A549 (cell line): ENCODE measurements at regions not wholly inside any gene's neighbourhood (a gene's known extent, or its start where the extent isn't known, plus 50 kb on each side); places are given as distances from the start of the nearest gene placed in this dataset.
"Not testable (repeated sequence)": the region's sequence is repeated elsewhere in the genome, so short reads cannot be mapped to it uniquely, and the experiment has no call there.

Experiments
- CHD4 ChIP-seq: fragments of 200-600 bp; sonication (generic); IDR thresholded peaks from 2 replicates; pipeline ENCODE4 v1.6.1; 2016; ENCODE audit warnings: antibody characterized with exemption, mild to moderate bottlenecking, borderline replicate concordance
- JUN ChIP-seq, 2 experiments: fragments of >200 bp; sonication (Bioruptor Twin); formaldehyde crosslinking; IDR thresholded peaks; 2 replicates in 1 of 2; 3 replicates in 1 of 2; pipeline ENCODE4 v1.6.1; 2016 to 2017
- NR3C1 ChIP-seq: fragments of >200 bp; sonication (Bioruptor Twin); formaldehyde crosslinking; IDR thresholded peaks from 3 replicates; pipeline ENCODE4 v1.6.1; 2017
- POLR2A ChIP-seq: IDR thresholded peaks from 2 replicates; pipeline ENCODE4 v1.6.1; 2012; ENCODE audit warnings: mild to moderate bottlenecking, low read length
- RNF2 ChIP-seq: fragments of 200-600 bp; sonication (generic); IDR thresholded peaks from 2 replicates; pipeline ENCODE4 v1.6.1; 2016; ENCODE audit warnings: low read depth, mild to moderate bottlenecking, antibody characterized with exemption, moderate library complexity, borderline replicate concordance
- TF ChIP-seq, protein P1 (sequence below): IDR thresholded peaks from 2 replicates; pipeline ENCODE4 v1.6.1; 2012; ENCODE audit warnings: low read depth, borderline replicate concordance
- TF ChIP-seq, protein P2 (sequence below): fragments of >200 bp; sonication (Bioruptor Twin); formaldehyde crosslinking; IDR thresholded peaks from 3 replicates; pipeline ENCODE4 v1.5.1; 2016

DNA sequence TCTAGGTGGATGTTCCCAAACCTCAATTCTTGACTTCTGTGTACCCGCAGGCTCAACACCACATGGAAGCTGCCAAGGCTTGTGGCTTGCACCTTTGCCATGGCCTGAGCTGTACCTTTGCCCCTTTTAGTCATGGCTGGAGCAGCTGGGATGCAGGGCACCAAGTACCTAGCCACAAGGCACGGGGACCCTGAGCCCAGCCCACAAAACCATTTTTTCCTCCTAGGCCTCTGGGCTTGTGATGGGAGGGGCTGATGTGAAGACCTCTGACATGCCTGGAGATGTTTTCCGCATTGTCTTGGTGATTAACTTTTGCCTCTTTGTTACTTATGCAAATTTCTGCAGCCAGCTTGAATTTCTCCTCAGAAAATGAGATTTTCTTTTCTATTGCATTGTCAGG is 156.7 kb downstream of the UTRN start:
- not testable (repeated sequence) for TF ChIP-seq POLR2A; JUN (IDR thresholded peaks at IDR 0.05); NR3C1; RNF2; CHD4
- TF ChIP-seq, protein P1, sequence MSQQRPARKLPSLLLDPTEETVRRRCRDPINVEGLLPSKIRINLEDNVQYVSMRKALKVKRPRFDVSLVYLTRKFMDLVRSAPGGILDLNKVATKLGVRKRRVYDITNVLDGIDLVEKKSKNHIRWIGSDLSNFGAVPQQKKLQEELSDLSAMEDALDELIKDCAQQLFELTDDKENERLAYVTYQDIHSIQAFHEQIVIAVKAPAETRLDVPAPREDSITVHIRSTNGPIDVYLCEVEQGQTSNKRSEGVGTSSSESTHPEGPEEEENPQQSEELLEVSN = not testable (repeated sequence)
- TF ChIP-seq, protein P2, sequence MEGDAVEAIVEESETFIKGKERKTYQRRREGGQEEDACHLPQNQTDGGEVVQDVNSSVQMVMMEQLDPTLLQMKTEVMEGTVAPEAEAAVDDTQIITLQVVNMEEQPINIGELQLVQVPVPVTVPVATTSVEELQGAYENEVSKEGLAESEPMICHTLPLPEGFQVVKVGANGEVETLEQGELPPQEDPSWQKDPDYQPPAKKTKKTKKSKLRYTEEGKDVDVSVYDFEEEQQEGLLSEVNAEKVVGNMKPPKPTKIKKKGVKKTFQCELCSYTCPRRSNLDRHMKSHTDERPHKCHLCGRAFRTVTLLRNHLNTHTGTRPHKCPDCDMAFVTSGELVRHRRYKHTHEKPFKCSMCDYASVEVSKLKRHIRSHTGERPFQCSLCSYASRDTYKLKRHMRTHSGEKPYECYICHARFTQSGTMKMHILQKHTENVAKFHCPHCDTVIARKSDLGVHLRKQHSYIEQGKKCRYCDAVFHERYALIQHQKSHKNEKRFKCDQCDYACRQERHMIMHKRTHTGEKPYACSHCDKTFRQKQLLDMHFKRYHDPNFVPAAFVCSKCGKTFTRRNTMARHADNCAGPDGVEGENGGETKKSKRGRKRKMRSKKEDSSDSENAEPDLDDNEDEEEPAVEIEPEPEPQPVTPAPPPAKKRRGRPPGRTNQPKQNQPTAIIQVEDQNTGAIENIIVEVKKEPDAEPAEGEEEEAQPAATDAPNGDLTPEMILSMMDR = not testable (repeated sequence)
